ENCODE measurements at regions not wholly inside any gene's neighbourhood (a gene's known extent, or its start where the extent isn't known, plus 50 kb on each side); places are given as distances from the start of the nearest gene placed in this dataset.

- Histone ChIP-seq H3K9me3 (ENCODE audit: insufficient read depth, low read depth, low read length) (no peaks in the 10 kb centered on the region), H3K9ac (ENCODE audit: low read depth, low read length) (no peak overlapping the region), H3K36me3 (ENCODE audit: insufficient read depth, low read length) (no peaks in the 10 kb centered on the region), H3K4me3 (ENCODE audit: low read length) (no peak overlapping the region), H3K27ac (ENCODE audit: low read depth, low read length) (no peak overlapping the region), H3K27me3 (ENCODE audit: insufficient read depth, low read length) (no peaks in the 10 kb centered on the region), H3K4me1 (ENCODE audit: insufficient read depth, low read length) (no peaks in the 10 kb centered on the region)
- 90% methylated on average over 2 of the region's 2 CpGs for WGBS
These were observed 409.0 kb upstream of the NRP1 start for GRCh38 chr10:33743429-33743857.

- Histone ChIP-seq H3K27ac (ENCODE audit: low read depth, low read length) (no peak overlapping the region), H3K4me3 (ENCODE audit: low read length) (no peak overlapping the region), H3K9me3 (ENCODE audit: insufficient read depth, low read depth, low read length) (no peaks in the 10 kb centered on the region), H3K27me3 (ENCODE audit: insufficient read depth, low read length) (no peaks in the 10 kb centered on the region), H3K4me1 (ENCODE audit: insufficient read depth, low read length) (no peaks in the 10 kb centered on the region), H3K36me3 (ENCODE audit: insufficient read depth, low read length) (no peaks in the 10 kb centered on the region), H3K9ac (ENCODE audit: low read depth, low read length) (no peak overlapping the region)
These were observed 404.6 kb upstream of the NRP1 start for GRCh38 chr10:33739031-33739430.

- no peaks in the 10 kb centered on the region for H3K9me3 ChIP-seq (ENCODE audit: insufficient read depth, low read depth, low read length)
- WGBS = 97% methylated on average over 2 of the region's 2 CpGs
- no peak overlapping the region for H3K27ac ChIP-seq (ENCODE audit: low read depth, low read length)
- no peaks in the 10 kb centered on the region for H3K36me3 ChIP-seq (ENCODE audit: insufficient read depth, low read length)
- H3K9ac ChIP-seq (ENCODE audit: low read depth, low read length) = no peak overlapping the region
- no peaks in the 10 kb centered on the region for H3K27me3 ChIP-seq (ENCODE audit: insufficient read depth, low read length)
- H3K4me1 ChIP-seq (ENCODE audit: insufficient read depth, low read length) = no peaks in the 10 kb centered on the region
- no peak overlapping the region for H3K4me3 ChIP-seq (ENCODE audit: low read length)
These were observed 401.0 kb upstream of the NRP1 start for GRCh38 chr10:33735464-33735923.

GRCh38 chr10:33734393-33735155 is 400.1 kb upstream of the NRP1 start:
- Histone ChIP-seq H3K4me3 (ENCODE audit: low read length) (no peak overlapping the region), H3K9me3 (ENCODE audit: insufficient read depth, low read depth, low read length) (no peaks in the 10 kb centered on the region), H3K27ac (ENCODE audit: low read depth, low read length) (no peak overlapping the region), H3K36me3 (ENCODE audit: insufficient read depth, low read length) (no peaks in the 10 kb centered on the region), H3K9ac (ENCODE audit: low read depth, low read length) (no peak overlapping the region), H3K4me1 (ENCODE audit: insufficient read depth, low read length) (no peaks in the 10 kb centered on the region), H3K27me3 (ENCODE audit: insufficient read depth, low read length) (no peaks in the 10 kb centered on the region)
- 92% methylated on average over 6 of the region's 6 CpGs for WGBS

- WGBS = 93% methylated on average over 3 of the region's 3 CpGs
- no peaks in the 10 kb centered on the region for H3K4me1 ChIP-seq (ENCODE audit: insufficient read depth, low read length)
- 0 out of 2 replicates have a peak, but pooled peaks cover 1% of the 10 kb centered on the region for H3K9me3 ChIP-seq (ENCODE audit: insufficient read depth, low read depth, low read length)
- no peak overlapping the region for H3K9ac ChIP-seq (ENCODE audit: low read depth, low read length)
- no peaks in the 10 kb centered on the region for H3K27me3 ChIP-seq (ENCODE audit: insufficient read depth, low read length)
- no peak overlapping the region for H3K4me3 ChIP-seq (ENCODE audit: low read length)
- H3K36me3 ChIP-seq (ENCODE audit: insufficient read depth, low read length) = no peaks in the 10 kb centered on the region
- H3K27ac ChIP-seq (ENCODE audit: low read depth, low read length) = no peak overlapping the region
These were observed 398.6 kb upstream of the NRP1 start for GRCh38 chr10:33733058-33733457.

GRCh38 chr10:33732161-33732680 is 397.8 kb upstream of the NRP1 start:
- no peaks in the 10 kb centered on the region for H3K4me1 ChIP-seq (ENCODE audit: insufficient read depth, low read length)
- H3K36me3 ChIP-seq (ENCODE audit: insufficient read depth, low read length) = no peaks in the 10 kb centered on the region
- no peak overlapping the region for H3K27ac ChIP-seq (ENCODE audit: low read depth, low read length)
- no peak overlapping the region for H3K4me3 ChIP-seq (ENCODE audit: low read length)
- whole genome bisulfite sequencing = 98% methylated on average over 7 of the region's 8 CpGs
- H3K9ac ChIP-seq (ENCODE audit: low read depth, low read length) = no peak overlapping the region
- H3K9me3 ChIP-seq (ENCODE audit: insufficient read depth, low read depth, low read length) = 0 out of 2 replicates have a peak, but pooled peaks cover 6% of the 10 kb centered on the region
- no peaks in the 10 kb centered on the region for H3K27me3 ChIP-seq (ENCODE audit: insufficient read depth, low read length)

GRCh38 chr10:33731322-33731721 is 396.9 kb upstream of the NRP1 start:
- Histone ChIP-seq H3K27ac (ENCODE audit: low read depth, low read length) (no peak overlapping the region), H3K36me3 (ENCODE audit: insufficient read depth, low read length) (no peaks in the 10 kb centered on the region), H3K4me1 (ENCODE audit: insufficient read depth, low read length) (no peaks in the 10 kb centered on the region), H3K9me3 (ENCODE audit: insufficient read depth, low read depth, low read length) (0 out of 2 replicates have a peak, but pooled peaks cover 6% of the 10 kb centered on the region), H3K4me3 (ENCODE audit: low read length) (no peak overlapping the region), H3K9ac (ENCODE audit: low read depth, low read length) (no peak overlapping the region), H3K27me3 (ENCODE audit: insufficient read depth, low read length) (no peaks in the 10 kb centered on the region)
- WGBS = 93% methylated on average over 6 of the region's 6 CpGs

- H3K9ac ChIP-seq (ENCODE audit: low read depth, low read length) = no peak overlapping the region
- no peaks in the 10 kb centered on the region for H3K27me3 ChIP-seq (ENCODE audit: insufficient read depth, low read length)
- H3K27ac ChIP-seq (ENCODE audit: low read depth, low read length) = no peak overlapping the region
- peaks cover 14% of the 10 kb centered on the region for H3K4me1 ChIP-seq (ENCODE audit: insufficient read depth, low read length)
- H3K36me3 ChIP-seq (ENCODE audit: insufficient read depth, low read length) = no peaks in the 10 kb centered on the region
- peaks cover 7% of the 10 kb centered on the region; the same call in 1 of the 2 replicates for H3K9me3 ChIP-seq (ENCODE audit: insufficient read depth, low read depth, low read length)
- no peak overlapping the region for H3K4me3 ChIP-seq (ENCODE audit: low read length)
- WGBS = 92% methylated on average over 4 of the region's 4 CpGs
These were observed 391.0 kb upstream of the NRP1 start for GRCh38 chr10:33725430-33725829.

GRCh38 chr10:33723181-33723580 is 388.7 kb upstream of the NRP1 start:
- no peaks in the 10 kb centered on the region for H3K36me3 ChIP-seq (ENCODE audit: insufficient read depth, low read length)
- no peak overlapping the region for H3K4me3 ChIP-seq (ENCODE audit: low read length)
- H3K27ac ChIP-seq (ENCODE audit: low read depth, low read length) = no peak overlapping the region
- no peak overlapping the region for H3K9ac ChIP-seq (ENCODE audit: low read depth, low read length)
- 87% methylated on average over 2 of the region's 2 CpGs for WGBS
- no peaks in the 10 kb centered on the region for H3K27me3 ChIP-seq (ENCODE audit: insufficient read depth, low read length)
- H3K4me1 ChIP-seq (ENCODE audit: insufficient read depth, low read length) = peaks cover 14% of the 10 kb centered on the region
- H3K9me3 ChIP-seq (ENCODE audit: insufficient read depth, low read depth, low read length) = peaks cover 12% of the 10 kb centered on the region

- no peak overlapping the region for H3K9ac ChIP-seq (ENCODE audit: low read depth, low read length)
- peaks cover 14% of the 10 kb centered on the region for H3K4me1 ChIP-seq (ENCODE audit: insufficient read depth, low read length)
- H3K4me3 ChIP-seq (ENCODE audit: low read length) = no peak overlapping the region
- H3K36me3 ChIP-seq (ENCODE audit: insufficient read depth, low read length) = no peaks in the 10 kb centered on the region
- no peaks in the 10 kb centered on the region for H3K27me3 ChIP-seq (ENCODE audit: insufficient read depth, low read length)
- H3K27ac ChIP-seq (ENCODE audit: low read depth, low read length) = no peak overlapping the region
- peaks cover 6% of the 10 kb centered on the region for H3K9me3 ChIP-seq (ENCODE audit: insufficient read depth, low read depth, low read length)
- 74% methylated on average over 3 of the region's 3 CpGs for WGBS
These were observed 387.6 kb upstream of the NRP1 start for GRCh38 chr10:33722067-33722466.

GRCh38 chr10:33721509-33721908 is 387.0 kb upstream of the NRP1 start:
- WGBS = 96% methylated on average over 7 of the region's 7 CpGs

More at GRCh38 chr10:33721509-33721908, 387.0 kb upstream of the NRP1 start:
- no peak overlapping the region for H3K4me3 ChIP-seq (ENCODE audit: low read length)
- H3K9me3 ChIP-seq (ENCODE audit: insufficient read depth, low read depth, low read length) = peaks cover 6% of the 10 kb centered on the region
- peaks cover 14% of the 10 kb centered on the region for H3K4me1 ChIP-seq (ENCODE audit: insufficient read depth, low read length)
- H3K27ac ChIP-seq (ENCODE audit: low read depth, low read length) = no peak overlapping the region
- no peaks in the 10 kb centered on the region for H3K36me3 ChIP-seq (ENCODE audit: insufficient read depth, low read length)
- H3K27me3 ChIP-seq (ENCODE audit: insufficient read depth, low read length) = no peaks in the 10 kb centered on the region
- no peak overlapping the region for H3K9ac ChIP-seq (ENCODE audit: low read depth, low read length)
